NB4 (cell line): ENCODE measurements at regions not wholly inside any gene's neighbourhood (a gene's known extent, or its start where the extent isn't known, plus 50 kb on each side); places are given as distances from the start of the nearest gene placed in this dataset.

ENCODE experiments used
- POLR2A ChIP-seq: IDR thresholded peaks from 2 replicates; pipeline ENCODE4 v1.6.1; 2011; ENCODE audit warnings: mild to moderate bottlenecking; ENCODE audit not compliant: insufficient read length; ENCODE audit errors: extremely low read depth
- TF ChIP-seq, protein P1 (sequence below): IDR thresholded peaks from one replicate; pipeline ENCODE4 v1.5.1; 2012; ENCODE audit warnings: low read depth, low read length
- TF ChIP-seq, protein P2 (sequence below): IDR thresholded peaks from 2 replicates; pipeline ENCODE4 v1.6.1; 2011; ENCODE audit warnings: low read depth, low read length

DNA sequence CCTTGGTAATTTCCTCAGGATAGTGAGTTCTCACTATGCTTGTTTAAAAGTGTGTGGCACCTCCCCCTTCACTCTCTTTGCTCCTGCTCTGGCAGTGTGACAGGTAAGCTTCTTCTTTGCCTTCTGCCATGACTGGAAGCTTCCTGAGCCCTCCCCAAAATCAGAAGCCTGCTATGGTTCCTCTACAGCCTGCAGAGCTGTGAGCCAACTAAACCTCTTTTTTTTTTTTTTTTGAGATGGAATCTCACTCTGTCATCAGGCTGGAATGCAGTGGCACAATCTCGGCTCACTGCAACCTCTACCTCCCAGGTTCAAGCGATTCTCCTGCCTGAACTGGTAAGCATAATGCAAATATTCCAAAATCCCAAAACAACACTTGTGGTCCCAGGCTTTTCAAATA is 80.0 kb downstream of the SOWAHC start:
- TF ChIP-seq, protein P1, sequence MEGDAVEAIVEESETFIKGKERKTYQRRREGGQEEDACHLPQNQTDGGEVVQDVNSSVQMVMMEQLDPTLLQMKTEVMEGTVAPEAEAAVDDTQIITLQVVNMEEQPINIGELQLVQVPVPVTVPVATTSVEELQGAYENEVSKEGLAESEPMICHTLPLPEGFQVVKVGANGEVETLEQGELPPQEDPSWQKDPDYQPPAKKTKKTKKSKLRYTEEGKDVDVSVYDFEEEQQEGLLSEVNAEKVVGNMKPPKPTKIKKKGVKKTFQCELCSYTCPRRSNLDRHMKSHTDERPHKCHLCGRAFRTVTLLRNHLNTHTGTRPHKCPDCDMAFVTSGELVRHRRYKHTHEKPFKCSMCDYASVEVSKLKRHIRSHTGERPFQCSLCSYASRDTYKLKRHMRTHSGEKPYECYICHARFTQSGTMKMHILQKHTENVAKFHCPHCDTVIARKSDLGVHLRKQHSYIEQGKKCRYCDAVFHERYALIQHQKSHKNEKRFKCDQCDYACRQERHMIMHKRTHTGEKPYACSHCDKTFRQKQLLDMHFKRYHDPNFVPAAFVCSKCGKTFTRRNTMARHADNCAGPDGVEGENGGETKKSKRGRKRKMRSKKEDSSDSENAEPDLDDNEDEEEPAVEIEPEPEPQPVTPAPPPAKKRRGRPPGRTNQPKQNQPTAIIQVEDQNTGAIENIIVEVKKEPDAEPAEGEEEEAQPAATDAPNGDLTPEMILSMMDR: no peak
- TF ChIP-seq POLR2A: no peak
- TF ChIP-seq, protein P2, sequence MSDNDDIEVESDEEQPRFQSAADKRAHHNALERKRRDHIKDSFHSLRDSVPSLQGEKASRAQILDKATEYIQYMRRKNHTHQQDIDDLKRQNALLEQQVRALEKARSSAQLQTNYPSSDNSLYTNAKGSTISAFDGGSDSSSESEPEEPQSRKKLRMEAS: no peak
